A673 (cell line): ENCODE measurements at regions not wholly inside any gene's neighbourhood (a gene's known extent, or its start where the extent isn't known, plus 50 kb on each side); places are given as distances from the start of the nearest gene placed in this dataset.

ENCODE experiments used
- CTCF ChIP-seq: fragments of 300-800, 200-600 bp; sonication (generic); conservative IDR thresholded peaks from 2 replicates; pipeline ENCODE4 v1.5.1; 2017; ENCODE audit warnings: low read depth, mild to moderate bottlenecking, antibody characterized with exemption, low read length, moderate library complexity, mixed read lengths
- EZH2 ChIP-seq: fragments of 200-600 bp; sonication (generic); IDR thresholded peaks from 2 replicates; pipeline ENCODE4 v1.6.1; 2017; ENCODE audit warnings: borderline replicate concordance, low read depth, mild to moderate bottlenecking, mixed read lengths, antibody characterized with exemption, low read length; ENCODE audit not compliant: poor library complexity, severe bottlenecking

- no peak for TF ChIP-seq CTCF
- no peak for TF ChIP-seq EZH2
Measured at GRCh38 chr13:106225126-106225525, 310.3 kb downstream of the EFNB2 start.
